ENCODE measurements at regions not wholly inside any gene's neighbourhood (a gene's known extent, or its start where the extent isn't known, plus 50 kb on each side); places are given as distances from the start of the nearest gene placed in this dataset.

- Histone ChIP-seq H3K4me3 (ENCODE audit: low read length) (no peak overlapping the region), H3K27me3 (ENCODE audit: control insufficient read depth, insufficient read depth, low read length) (no peaks in the 10 kb centered on the region), H3K9me3 (ENCODE audit: control insufficient read depth, low read depth, low read length) (no peaks in the 10 kb centered on the region), H3K27ac (ENCODE audit: low read length) (no peak overlapping the region), H3K4me1 (ENCODE audit: control insufficient read depth, low read depth, low read length) (no peaks in the 10 kb centered on the region), H3K36me3 (ENCODE audit: control insufficient read depth, low read depth, low read length) (no peaks in the 10 kb centered on the region), H3K9ac (ENCODE audit: low read length) (no peak overlapping the region)
These were observed 539.4 kb downstream of the IGSF11 start for GRCh38 chr3:118495206-118495605.

- Histone ChIP-seq H3K9me3 (ENCODE audit: control insufficient read depth, low read depth, low read length) (no peaks in the 10 kb centered on the region), H3K4me3 (ENCODE audit: low read length) (no peak overlapping the region), H3K9ac (ENCODE audit: low read length) (no peak overlapping the region), H3K4me1 (ENCODE audit: control insufficient read depth, low read depth, low read length) (peaks cover 16% of the 10 kb centered on the region), H3K36me3 (ENCODE audit: control insufficient read depth, low read depth, low read length) (no peaks in the 10 kb centered on the region), H3K27ac (ENCODE audit: low read length) (no peak overlapping the region), H3K27me3 (ENCODE audit: control insufficient read depth, insufficient read depth, low read length) (no peaks in the 10 kb centered on the region)
These were observed 537.4 kb downstream of the IGSF11 start for GRCh38 chr3:118497274-118497673.

GRCh38 chr3:118501152-118501551 is 533.5 kb downstream of the IGSF11 start:
- Histone ChIP-seq H3K9me3 (ENCODE audit: control insufficient read depth, low read depth, low read length) (no peaks in the 10 kb centered on the region), H3K27me3 (ENCODE audit: control insufficient read depth, insufficient read depth, low read length) (no peaks in the 10 kb centered on the region), H3K9ac (ENCODE audit: low read length) (no peak overlapping the region), H3K27ac (ENCODE audit: low read length) (no peak overlapping the region), H3K4me1 (ENCODE audit: control insufficient read depth, low read depth, low read length) (peaks cover 24% of the 10 kb centered on the region), H3K4me3 (ENCODE audit: low read length) (no peak overlapping the region), H3K36me3 (ENCODE audit: control insufficient read depth, low read depth, low read length) (no peaks in the 10 kb centered on the region)

- Histone ChIP-seq H3K36me3 (ENCODE audit: control insufficient read depth, low read depth, low read length) (no peaks in the 10 kb centered on the region), H3K4me3 (ENCODE audit: low read length) (no peak overlapping the region), H3K9me3 (ENCODE audit: control insufficient read depth, low read depth, low read length) (no peaks in the 10 kb centered on the region), H3K27me3 (ENCODE audit: control insufficient read depth, insufficient read depth, low read length) (no peaks in the 10 kb centered on the region), H3K4me1 (ENCODE audit: control insufficient read depth, low read depth, low read length) (peaks cover 24% of the 10 kb centered on the region), H3K27ac (ENCODE audit: low read length) (no peak overlapping the region), H3K9ac (ENCODE audit: low read length) (no peak overlapping the region)
These were observed 529.7 kb downstream of the IGSF11 start for GRCh38 chr3:118504906-118505305.

- H3K9ac ChIP-seq (ENCODE audit: low read length): no peak overlapping the region
- no peaks in the 10 kb centered on the region for H3K27me3 ChIP-seq (ENCODE audit: control insufficient read depth, insufficient read depth, low read length)
- H3K36me3 ChIP-seq (ENCODE audit: control insufficient read depth, low read depth, low read length): no peaks in the 10 kb centered on the region
- H3K4me3 ChIP-seq (ENCODE audit: low read length): no peak overlapping the region
- H3K9me3 ChIP-seq (ENCODE audit: control insufficient read depth, low read depth, low read length): no peaks in the 10 kb centered on the region
- H3K27ac ChIP-seq (ENCODE audit: low read length): no peak overlapping the region
- peaks cover 22% of the 10 kb centered on the region for H3K4me1 ChIP-seq (ENCODE audit: control insufficient read depth, low read depth, low read length)
These were observed 528.9 kb downstream of the IGSF11 start for GRCh38 chr3:118505784-118506183.

- Histone ChIP-seq H3K27ac (ENCODE audit: low read length) (no peak overlapping the region), H3K4me3 (ENCODE audit: low read length) (no peak overlapping the region), H3K27me3 (ENCODE audit: control insufficient read depth, insufficient read depth, low read length) (no peaks in the 10 kb centered on the region), H3K9ac (ENCODE audit: low read length) (no peak overlapping the region), H3K9me3 (ENCODE audit: control insufficient read depth, low read depth, low read length) (no peaks in the 10 kb centered on the region), H3K36me3 (ENCODE audit: control insufficient read depth, low read depth, low read length) (no peaks in the 10 kb centered on the region), H3K4me1 (ENCODE audit: control insufficient read depth, low read depth, low read length) (peaks cover 5% of the 10 kb centered on the region)
These were observed 523.2 kb downstream of the IGSF11 start for GRCh38 chr3:118511402-118511801.

GRCh38 chr3:118512301-118512700 is 522.3 kb downstream of the IGSF11 start:
- Histone ChIP-seq H3K4me1 (ENCODE audit: control insufficient read depth, low read depth, low read length) (peaks cover 5% of the 10 kb centered on the region), H3K27ac (ENCODE audit: low read length) (no peak overlapping the region), H3K27me3 (ENCODE audit: control insufficient read depth, insufficient read depth, low read length) (no peaks in the 10 kb centered on the region), H3K4me3 (ENCODE audit: low read length) (no peak overlapping the region), H3K9me3 (ENCODE audit: control insufficient read depth, low read depth, low read length) (no peaks in the 10 kb centered on the region), H3K36me3 (ENCODE audit: control insufficient read depth, low read depth, low read length) (no peaks in the 10 kb centered on the region), H3K9ac (ENCODE audit: low read length) (no peak overlapping the region)

- no peaks in the 10 kb centered on the region for H3K9me3 ChIP-seq (ENCODE audit: control insufficient read depth, low read depth, low read length)
- H3K4me1 ChIP-seq (ENCODE audit: control insufficient read depth, low read depth, low read length): no peaks in the 10 kb centered on the region
- no peak overlapping the region for H3K27ac ChIP-seq (ENCODE audit: low read length)
- no peak overlapping the region for H3K9ac ChIP-seq (ENCODE audit: low read length)
- H3K4me3 ChIP-seq (ENCODE audit: low read length): no peak overlapping the region
- H3K36me3 ChIP-seq (ENCODE audit: control insufficient read depth, low read depth, low read length): no peaks in the 10 kb centered on the region
- no peaks in the 10 kb centered on the region for H3K27me3 ChIP-seq (ENCODE audit: control insufficient read depth, insufficient read depth, low read length)
These were observed 509.6 kb downstream of the IGSF11 start for GRCh38 chr3:118525077-118525476.

GRCh38 chr3:118526758-118527513 is 507.7 kb downstream of the IGSF11 start:
- H3K27ac ChIP-seq (ENCODE audit: low read length): no peak overlapping the region

GRCh38 chr3:118527514-118528044 is 507.1 kb downstream of the IGSF11 start:
- Histone ChIP-seq H3K27ac (ENCODE audit: low read length) (no peak overlapping the region), H3K9me3 (ENCODE audit: control insufficient read depth, low read depth, low read length) (no peaks in the 10 kb centered on the region), H3K36me3 (ENCODE audit: control insufficient read depth, low read depth, low read length) (no peaks in the 10 kb centered on the region), H3K27me3 (ENCODE audit: control insufficient read depth, insufficient read depth, low read length) (no peaks in the 10 kb centered on the region), H3K4me1 (ENCODE audit: control insufficient read depth, low read depth, low read length) (no peaks in the 10 kb centered on the region), H3K4me3 (ENCODE audit: low read length) (no peak overlapping the region), H3K9ac (ENCODE audit: low read length) (no peak overlapping the region)

More at GRCh38 chr3:118526758-118527513, 507.7 kb downstream of the IGSF11 start:
- Histone ChIP-seq H3K4me1 (ENCODE audit: control insufficient read depth, low read depth, low read length) (no peaks in the 10 kb centered on the region), H3K36me3 (ENCODE audit: control insufficient read depth, low read depth, low read length) (no peaks in the 10 kb centered on the region), H3K27me3 (ENCODE audit: control insufficient read depth, insufficient read depth, low read length) (no peaks in the 10 kb centered on the region), H3K4me3 (ENCODE audit: low read length) (no peak overlapping the region), H3K9ac (ENCODE audit: low read length) (no peak overlapping the region), H3K9me3 (ENCODE audit: control insufficient read depth, low read depth, low read length) (no peaks in the 10 kb centered on the region)

GRCh38 chr3:118529554-118529953 is 505.1 kb downstream of the IGSF11 start:
- Histone ChIP-seq H3K9me3 (ENCODE audit: control insufficient read depth, low read depth, low read length) (no peaks in the 10 kb centered on the region), H3K4me3 (ENCODE audit: low read length) (no peak overlapping the region), H3K27ac (ENCODE audit: low read length) (no peak overlapping the region), H3K27me3 (ENCODE audit: control insufficient read depth, insufficient read depth, low read length) (no peaks in the 10 kb centered on the region), H3K4me1 (ENCODE audit: control insufficient read depth, low read depth, low read length) (no peaks in the 10 kb centered on the region), H3K9ac (ENCODE audit: low read length) (no peak overlapping the region), H3K36me3 (ENCODE audit: control insufficient read depth, low read depth, low read length) (no peaks in the 10 kb centered on the region)

GRCh38 chr3:118530350-118530922 is 504.2 kb downstream of the IGSF11 start:
- H3K9ac ChIP-seq (ENCODE audit: low read length): no peak overlapping the region
- no peak overlapping the region for H3K4me3 ChIP-seq (ENCODE audit: low read length)
- H3K9me3 ChIP-seq (ENCODE audit: control insufficient read depth, low read depth, low read length): no peaks in the 10 kb centered on the region
- no peaks in the 10 kb centered on the region for H3K27me3 ChIP-seq (ENCODE audit: control insufficient read depth, insufficient read depth, low read length)
- H3K27ac ChIP-seq (ENCODE audit: low read length): no peak overlapping the region
- no peaks in the 10 kb centered on the region for H3K36me3 ChIP-seq (ENCODE audit: control insufficient read depth, low read depth, low read length)
- no peaks in the 10 kb centered on the region for H3K4me1 ChIP-seq (ENCODE audit: control insufficient read depth, low read depth, low read length)

Data from iPS-18a (cell line).